Left ventricle myocardium inferior (tissue), 1 donor: ENCODE measurements at regions not wholly inside any gene's neighbourhood (a gene's known extent, or its start where the extent isn't known, plus 50 kb on each side); places are given as distances from the start of the nearest gene placed in this dataset.

Source experiments
- DNase-seq: peaks from one replicate; pipeline ENCODE4 v3.0.0-alpha.2; 2020
- H3K27ac ChIP-seq: fragments of 200-600 bp; replicated peaks from 2 replicates; pipeline ENCODE4 v1.8.0; 2021
- H3K27me3 ChIP-seq: fragments of 200-600 bp; 2 replicates; pipeline ENCODE4 v1.8.0; 2021; ENCODE audit warnings: low read depth
- H3K36me3 ChIP-seq: fragments of 200-600 bp; 2 replicates; pipeline ENCODE4 v1.8.0; 2021
- H3K4me1 ChIP-seq: fragments of 200-600 bp; 2 replicates; pipeline ENCODE4 v1.8.0; 2021
- H3K4me3 ChIP-seq: fragments of 200-600 bp; 2 replicates; pipeline ENCODE4 v1.8.0; 2021; ENCODE audit warnings: mild to moderate bottlenecking, moderate library complexity
- H3K9me3 ChIP-seq: fragments of 200-600 bp; replicated peaks from 2 replicates; pipeline ENCODE4 v1.8.0; 2021
- CTCF ChIP-seq: fragments of 200-600 bp; IDR thresholded peaks from 2 replicates; pipeline ENCODE4 v1.8.0; 2021; ENCODE audit warnings: antibody characterized with exemption, mild to moderate bottlenecking, borderline replicate concordance
- intact Hi-C: fragments of 100-400 bp; cut with micrococcal nuclease; formaldehyde crosslinking; loops from one replicate; pipeline ENCODE4 v1.11.0; 2022
- donor health status: DM: no; HTN: yes; CAD: no; lungs with severe emphysema.

DNA sequence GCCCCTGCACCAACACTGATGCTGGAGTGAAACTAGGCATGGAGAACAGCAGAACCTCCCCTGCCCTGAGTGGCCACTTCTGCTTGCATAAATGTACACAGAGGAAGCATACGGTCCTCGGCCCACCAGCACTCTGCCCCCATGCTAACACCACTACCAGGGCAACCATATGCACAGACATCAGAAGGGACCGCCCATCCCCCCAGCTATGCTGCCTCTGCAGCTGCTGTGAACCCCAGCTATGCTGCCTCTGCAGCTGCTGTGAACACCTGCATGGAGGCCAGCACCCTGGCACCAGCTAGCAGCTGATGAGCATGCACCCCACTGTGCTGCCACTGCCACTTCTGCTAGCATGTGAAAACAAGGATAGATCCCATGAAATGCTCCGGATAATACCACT is 250.3 kb downstream of the TUSC1 start:
- Histone ChIP-seq H3K4me3 (no peak overlapping the region), H3K27ac (no peak overlapping the region), H3K9me3 (peaks cover 35% of the 10 kb centered on the region), H3K4me1 (no peaks in the 10 kb centered on the region), H3K27me3 (no peaks in the 10 kb centered on the region), H3K36me3 (no peaks in the 10 kb centered on the region)
- intact Hi-C loops, result no loop called here
- DNase-seq, result no peak
- TF ChIP-seq CTCF, result no peak

DNA sequence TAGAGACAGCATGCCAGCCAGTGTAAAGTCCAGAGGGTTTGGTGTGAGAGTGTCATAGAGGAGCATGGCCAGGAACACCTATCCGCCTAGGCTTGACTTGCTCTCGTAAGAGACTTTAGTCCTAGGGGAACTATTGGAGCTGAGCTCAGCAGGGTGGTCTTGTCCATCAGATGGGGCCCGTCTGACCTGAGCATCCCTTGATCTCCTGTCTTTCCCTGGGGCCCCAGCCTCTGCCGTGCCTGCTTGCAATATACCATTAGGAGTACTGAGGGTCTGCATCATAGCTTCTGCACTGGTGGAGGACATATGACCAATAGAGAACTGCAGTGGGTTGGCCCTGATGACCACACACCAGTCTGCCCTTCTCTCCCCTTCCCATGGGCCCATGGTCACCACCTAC is 251.0 kb downstream of the TUSC1 start:
- DNase-seq, result no peak
- TF ChIP-seq CTCF, result no peak
- Histone ChIP-seq H3K27me3 (no peaks in the 10 kb centered on the region), H3K4me1 (no peaks in the 10 kb centered on the region), H3K36me3 (no peaks in the 10 kb centered on the region), H3K4me3 (no peak overlapping the region), H3K27ac (no peak overlapping the region), H3K9me3 (peaks cover 34% of the 10 kb centered on the region)
- intact Hi-C loops, result no loop called here

DNA sequence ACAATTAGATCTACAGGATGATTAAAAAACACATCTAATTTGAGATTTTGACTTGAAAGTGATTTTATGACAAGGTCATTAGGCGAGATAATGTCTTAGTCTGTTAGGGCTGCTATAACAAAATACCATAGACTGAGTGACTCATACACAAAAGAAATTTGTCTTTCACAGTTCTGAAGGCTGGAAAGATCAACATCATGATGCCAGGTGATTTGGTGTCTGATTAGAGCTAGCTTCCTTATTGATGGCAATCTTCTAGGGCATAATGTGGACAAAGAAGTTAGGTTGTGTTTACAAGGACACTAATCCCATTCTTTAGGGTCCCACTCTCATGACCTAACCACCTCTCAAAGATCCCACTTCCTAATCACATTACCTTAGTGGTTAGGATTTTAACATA is 256.7 kb downstream of the TUSC1 start:
- intact Hi-C loops, result no loop called here
- DNase-seq, result no peak
- no peak for TF ChIP-seq CTCF

DNA sequence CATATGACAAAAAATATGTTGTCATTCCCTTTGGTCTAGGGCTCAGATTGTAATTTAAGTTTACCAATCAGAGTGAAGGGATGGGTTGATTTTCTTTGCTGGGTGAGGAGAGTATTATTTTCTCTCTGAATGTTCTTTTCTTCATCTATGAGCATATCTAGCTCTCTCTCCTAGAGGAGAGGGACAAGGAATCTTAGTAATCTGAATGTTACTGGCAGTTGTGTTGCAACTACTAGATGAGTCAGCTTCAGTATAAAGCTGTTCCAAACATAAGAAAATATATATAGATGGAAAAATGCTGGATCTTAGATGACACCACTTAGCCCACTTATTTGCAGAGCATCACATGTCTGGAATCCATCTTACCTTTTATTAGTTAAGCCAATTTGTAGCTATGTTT is 259.3 kb downstream of the TUSC1 start:
- no peak for TF ChIP-seq CTCF
- intact Hi-C loops, result no loop called here
- peaks cover 7% of the 10 kb centered on the region for H3K9me3 ChIP-seq

More for the DNA sequence above, 256.7 kb downstream of the TUSC1 start:
- Histone ChIP-seq H3K27me3 (no peaks in the 10 kb centered on the region), H3K27ac (no peak overlapping the region), H3K4me3 (no peak overlapping the region), H3K9me3 (peaks cover 21% of the 10 kb centered on the region), H3K4me1 (no peaks in the 10 kb centered on the region), H3K36me3 (no peaks in the 10 kb centered on the region)

GRCh38 chr9:25415718-25416117 is 262.5 kb downstream of the TUSC1 start:
- Histone ChIP-seq H3K9me3 (no peaks in the 10 kb centered on the region), H3K27me3 (no peaks in the 10 kb centered on the region), H3K27ac (no peak overlapping the region), H3K4me3 (no peak overlapping the region), H3K36me3 (no peaks in the 10 kb centered on the region), H3K4me1 (no peaks in the 10 kb centered on the region)
- intact Hi-C loops, result no loop called here
- no peak for DNase-seq
- no peak for TF ChIP-seq CTCF

More for the DNA sequence above, 259.3 kb downstream of the TUSC1 start:
- DNase-seq, result no peak
- H3K27me3 ChIP-seq, result no peaks in the 10 kb centered on the region
- no peak overlapping the region for H3K27ac ChIP-seq
- H3K4me1 ChIP-seq, result no peaks in the 10 kb centered on the region
- H3K4me3 ChIP-seq, result no peak overlapping the region
- no peaks in the 10 kb centered on the region for H3K36me3 ChIP-seq

DNA sequence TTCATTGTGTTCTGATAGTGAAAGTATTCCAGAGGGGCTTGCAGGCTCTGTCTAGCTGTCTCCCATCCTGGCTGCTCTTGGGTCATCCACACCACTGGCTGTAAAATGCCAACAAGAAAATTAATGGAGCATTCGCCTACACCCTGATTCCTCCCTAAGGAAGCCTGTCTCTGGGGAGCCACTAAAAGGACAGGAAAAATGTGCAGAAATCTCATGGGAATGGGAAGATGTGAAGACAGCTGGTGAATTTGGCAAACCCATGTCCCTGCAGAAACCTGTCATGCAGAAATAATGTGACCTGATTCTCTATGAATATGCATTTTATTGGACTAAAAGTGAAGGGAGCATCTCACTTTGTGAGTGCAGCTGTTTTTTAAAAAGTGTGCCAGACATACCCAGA is 265.6 kb downstream of the TUSC1 start:
- H3K4me1 ChIP-seq, result no peaks in the 10 kb centered on the region
- H3K9me3 ChIP-seq, result no peaks in the 10 kb centered on the region
- no peak overlapping the region for H3K4me3 ChIP-seq
- no peak overlapping the region for H3K27ac ChIP-seq
- intact Hi-C loops, result no loop called here
- DNase-seq, result no peak
- no peak for TF ChIP-seq CTCF
- no peaks in the 10 kb centered on the region for H3K36me3 ChIP-seq
- H3K27me3 ChIP-seq, result no peaks in the 10 kb centered on the region
